GM13977 (cell line): ENCODE measurements at regions not wholly inside any gene's neighbourhood (a gene's known extent, or its start where the extent isn't known, plus 50 kb on each side); places are given as distances from the start of the nearest gene placed in this dataset.
"Not testable (repeated sequence)": the region's sequence is repeated elsewhere in the genome, so short reads cannot be mapped to it uniquely, and the experiment has no call there.

ENCODE experiments used
- DNase-seq: peaks from one replicate; pipeline ENCODE4 v3.0.0; 2012; ENCODE audit warnings: low spot score
- CTCF ChIP-seq: IDR thresholded peaks from 2 replicates; pipeline ENCODE4 v1.5.1; 2012; ENCODE audit warnings: mild to moderate bottlenecking, control low read depth; ENCODE audit not compliant: insufficient read depth; ENCODE audit errors: extremely low read depth, missing control alignments
- in situ Hi-C: fragments of 300-500 bp; cut with MboI; formaldehyde crosslinking; loops from one replicate; pipeline ENCODE4 v1.12.0; 2022; ENCODE audit warnings: low sequenced_read_pairs, low pct_unique_long_range_greater_than_20kb, mixed read lengths, inconsistent platforms; ENCODE audit not compliant: unreplicated experiment

GRCh38 chr10:118958559-118958958 lies 71.0 kb upstream of the NANOS1 start:
- in situ Hi-C loops = no loop called here
- no peak for TF ChIP-seq CTCF
- DNase-seq = no peak

- TF ChIP-seq CTCF = no peak
- no peak for DNase-seq
- in situ Hi-C loops = no loop called here
Measured at GRCh38 chr10:118958984-118959925, 70.3 kb upstream of the NANOS1 start.

- no peak for DNase-seq
- in situ Hi-C loops = no loop called here
Measured at GRCh38 chr10:118960157-118961090, 69.1 kb upstream of the NANOS1 start.

GRCh38 chr10:118961436-118961835 lies 68.1 kb upstream of the NANOS1 start:
- no peak for DNase-seq
- no peak for TF ChIP-seq CTCF
- in situ Hi-C loops = no loop called here

More at GRCh38 chr10:118960157-118961090, 69.1 kb upstream of the NANOS1 start:
- TF ChIP-seq CTCF = no peak

- in situ Hi-C loops, DNase-seq: not testable (repeated sequence)
Measured at GRCh38 chr10:118962331-118962868, 67.1 kb upstream of the NANOS1 start.

- in situ Hi-C loops = no loop called here
- DNase-seq = no peak
- no peak for TF ChIP-seq CTCF
Measured at GRCh38 chr10:118963341-118963740, 66.2 kb upstream of the NANOS1 start.
